Mononuclear cell (primary cell): ENCODE measurements at regions not wholly inside any gene's neighbourhood (a gene's known extent, or its start where the extent isn't known, plus 50 kb on each side); places are given as distances from the start of the nearest gene placed in this dataset.

Source experiments
- H3K27me3 ChIP-seq: 2 replicates; pipeline ENCODE4 v1.6.0; 2011; ENCODE audit warnings: low read length, control low read depth; ENCODE audit not compliant: insufficient read depth
- H3K4me1 ChIP-seq: 2 replicates; pipeline ENCODE4 v1.5.1; 2011; ENCODE audit warnings: mild to moderate bottlenecking, low read length, control low read depth; ENCODE audit not compliant: insufficient read depth
- H3K4me3 ChIP-seq: 2 replicates; pipeline ENCODE4 v1.5.1; 2011; ENCODE audit warnings: mild to moderate bottlenecking, low read length, moderate library complexity
- H3K9me3 ChIP-seq: 2 replicates; pipeline ENCODE4 v1.5.1; 2011; ENCODE audit warnings: low read depth, mild to moderate bottlenecking, control low read depth, low read length

DNA sequence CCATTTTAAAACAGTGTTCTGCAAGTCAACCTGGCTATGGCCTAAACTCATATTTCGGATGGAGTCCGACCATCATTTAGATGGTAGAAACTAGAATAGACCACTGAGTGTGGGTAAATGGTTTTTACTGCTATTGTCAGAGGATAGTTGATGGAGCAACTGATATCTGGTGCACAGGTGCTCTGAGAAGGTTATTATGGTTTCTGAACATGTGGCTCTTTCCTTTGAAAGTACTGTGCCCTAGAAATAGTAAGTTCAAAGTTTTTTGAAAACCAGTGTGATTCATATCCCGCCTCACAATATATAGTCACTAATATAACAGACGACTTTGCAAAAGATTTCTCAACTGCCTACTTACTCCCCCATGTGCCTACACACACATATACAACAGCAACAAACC is 64.4 kb upstream of the BTG1 start:
- Histone ChIP-seq H3K4me1 (peaks cover 28% of the 10 kb centered on the region), H3K4me3 (no peak overlapping the region), H3K9me3 (no peaks in the 10 kb centered on the region), H3K27me3 (no peaks in the 10 kb centered on the region)

GRCh38 chr12:92208613-92209121 is 63.0 kb upstream of the BTG1 start:
- H3K27me3 ChIP-seq: no peaks in the 10 kb centered on the region
- H3K4me1 ChIP-seq: peaks cover 28% of the 10 kb centered on the region
- no peaks in the 10 kb centered on the region for H3K9me3 ChIP-seq
- H3K4me3 ChIP-seq: no peak overlapping the region

DNA sequence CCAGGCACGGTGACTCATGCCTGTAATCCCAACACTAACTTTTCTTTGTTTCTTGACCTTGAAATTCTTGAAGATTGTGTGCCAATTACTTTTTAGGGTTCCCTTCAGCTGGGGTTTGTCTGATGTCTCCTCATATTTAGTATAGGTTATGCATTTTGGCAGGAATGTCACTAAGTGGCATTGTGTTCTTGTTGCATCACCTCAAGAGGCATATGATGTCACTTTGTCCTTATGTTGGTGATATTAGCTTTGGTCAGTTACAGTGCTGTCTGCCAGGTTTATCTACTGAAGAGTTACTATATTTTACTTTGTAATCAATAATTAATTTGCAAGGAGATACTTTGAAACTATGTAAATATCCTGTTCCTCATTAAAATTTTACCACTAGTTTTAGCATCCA is 61.0 kb upstream of the BTG1 start:
- no peaks in the 10 kb centered on the region for H3K9me3 ChIP-seq
- H3K27me3 ChIP-seq: no peaks in the 10 kb centered on the region
- H3K4me1 ChIP-seq: peaks cover 28% of the 10 kb centered on the region
- H3K4me3 ChIP-seq: no peak overlapping the region

DNA sequence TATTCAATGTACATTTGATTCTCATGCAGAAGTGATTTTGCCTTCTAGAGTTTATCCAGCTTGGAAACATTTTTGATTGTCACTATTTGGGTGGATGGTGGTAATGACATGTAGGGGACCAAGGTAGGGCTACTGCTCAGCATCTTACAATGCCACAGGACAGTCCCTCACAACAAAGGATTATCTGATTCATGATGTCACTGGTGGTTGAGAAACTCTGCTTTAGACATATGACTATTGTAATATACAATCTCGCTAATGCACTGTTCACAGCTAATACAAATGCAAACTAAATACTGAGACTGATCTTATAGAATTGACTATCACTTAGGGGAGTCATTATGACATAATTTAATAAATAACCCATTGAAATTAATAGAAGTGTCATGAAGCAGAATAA is 60.4 kb upstream of the BTG1 start:
- no peaks in the 10 kb centered on the region for H3K27me3 ChIP-seq
- H3K9me3 ChIP-seq: no peaks in the 10 kb centered on the region
- H3K4me1 ChIP-seq: peaks cover 28% of the 10 kb centered on the region
- no peak overlapping the region for H3K4me3 ChIP-seq

DNA sequence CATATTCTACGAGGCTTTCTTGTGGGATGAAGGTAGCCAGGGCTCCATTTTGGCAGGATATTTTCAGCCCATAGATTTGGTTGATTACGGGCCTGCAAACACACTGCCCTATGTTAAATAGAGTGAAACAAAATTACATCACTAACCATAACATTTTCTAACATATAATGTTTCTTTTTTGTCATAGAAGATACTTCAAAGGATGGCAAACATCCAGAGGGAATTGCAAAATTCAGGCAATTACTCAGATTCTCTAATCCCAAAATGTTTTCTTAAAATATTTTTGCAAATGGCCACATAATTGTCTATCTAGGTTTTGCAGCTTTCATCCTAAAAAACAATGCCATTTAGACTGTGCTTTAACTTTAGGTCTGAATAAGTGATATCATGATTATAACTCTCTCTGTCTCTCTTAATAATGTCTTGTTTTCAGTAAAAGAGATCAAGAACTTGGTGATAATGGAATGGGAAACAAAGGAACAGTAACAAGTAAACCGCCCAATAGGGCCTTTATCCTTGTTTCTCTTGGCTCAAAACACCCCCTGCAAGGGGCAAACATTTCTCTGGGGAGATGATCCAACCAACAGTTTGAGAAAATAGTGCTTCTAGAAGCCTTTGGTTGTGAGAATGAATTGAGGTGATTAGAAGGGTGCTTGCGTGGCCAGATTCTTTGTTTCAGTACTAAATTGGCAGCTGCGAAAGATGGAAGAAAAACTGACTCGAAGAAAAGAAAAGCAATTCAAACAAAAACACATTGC is 54.4 kb upstream of the BTG1 start:
- no peaks in the 10 kb centered on the region for H3K27me3 ChIP-seq
- H3K4me3 ChIP-seq: no peak overlapping the region
- H3K4me1 ChIP-seq: no peaks in the 10 kb centered on the region
- H3K9me3 ChIP-seq: peaks cover 7% of the 10 kb centered on the region

- Histone ChIP-seq H3K9me3 (peaks cover 7% of the 10 kb centered on the region), H3K4me3 (no peak overlapping the region), H3K27me3 (no peaks in the 10 kb centered on the region), H3K4me1 (no peaks in the 10 kb centered on the region)
These were observed 52.2 kb upstream of the BTG1 start for GRCh38 chr12:92197815-92198214.

GRCh38 chr12:92196368-92196767 is 50.7 kb upstream of the BTG1 start:
- H3K4me3 ChIP-seq: no peak overlapping the region
- H3K4me1 ChIP-seq: peaks cover 6% of the 10 kb centered on the region
- H3K9me3 ChIP-seq: peaks cover 7% of the 10 kb centered on the region
- H3K27me3 ChIP-seq: no peaks in the 10 kb centered on the region
